Right cardiac atrium (tissue), 5 donors: ENCODE measurements at regions not wholly inside any gene's neighbourhood (a gene's known extent, or its start where the extent isn't known, plus 50 kb on each side); places are given as distances from the start of the nearest gene placed in this dataset.
"Not testable (repeated sequence)": the region's sequence is repeated elsewhere in the genome, so short reads cannot be mapped to it uniquely, and the experiment has no call there.

Experiments
- ATAC-seq, 2 donors: fragments of 200-7000 bp; cut with Tn5 transposase; one replicate each; pipeline versions ENCODE4 v1.8.0 to v1.9.1; 2020; ENCODE audit warnings: moderate library complexity in 2 of 2, mild to moderate bottlenecking in 1 of 2
- DNase-seq, 3 donors: peaks; one replicate each; pipeline ENCODE4 v3.0.0-alpha.2; 2020
- H3K27ac ChIP-seq: one replicate; pipeline ENCODE4 v1.5.1; 2013; ENCODE audit warnings: mild to moderate bottlenecking, low read length, control low read depth, moderate library complexity
- H3K27me3 ChIP-seq: one replicate; pipeline ENCODE4 v1.6.1; 2013; ENCODE audit not compliant: control insufficient read depth, insufficient read depth
- H3K4me1 ChIP-seq: one replicate; pipeline ENCODE4 v1.6.1; 2013; ENCODE audit warnings: low read length; ENCODE audit not compliant: control insufficient read depth, insufficient read depth
- H3K4me3 ChIP-seq: one replicate; pipeline ENCODE4 v1.5.1; 2013; ENCODE audit warnings: low read length, control low read depth
- H3K9me3 ChIP-seq: one replicate; pipeline ENCODE4 v1.6.1; 2013; ENCODE audit warnings: low read length; ENCODE audit not compliant: control insufficient read depth
- WGBS: extraction: QIAGEN DNeasy Blood & Tissue Kit; methylation state at CpG from one replicate; pipeline ENCODE4 v1.1.7; 2013; 5-methylcytosine and 5-hydroxymethylcytosine counted together
- intact Hi-C, 4 donors: fragments of 100-400 bp; cut with DNase I; formaldehyde crosslinking; loops; one replicate each; pipeline versions ENCODE4 v1.11.0 to v1.14.0; 2022 to 2023
- donor health status: healthy with polysubstance abuse.
- donor health status: DM: no; HTN: yes; CAD: no.
- donor health status: DM: no; HTN: no; CAD: no.
- donor health status: DM: no; HTN: yes; CAD: no; lungs with severe emphysema.
- donor health status: DM: yes; HTN: yes; CAD: no.

- intact Hi-C loops = not testable (repeated sequence)
Observed at GRCh38 chr15:20226531-20226930, 315.1 kb downstream of the GOLGA6L6 start.

DNA sequence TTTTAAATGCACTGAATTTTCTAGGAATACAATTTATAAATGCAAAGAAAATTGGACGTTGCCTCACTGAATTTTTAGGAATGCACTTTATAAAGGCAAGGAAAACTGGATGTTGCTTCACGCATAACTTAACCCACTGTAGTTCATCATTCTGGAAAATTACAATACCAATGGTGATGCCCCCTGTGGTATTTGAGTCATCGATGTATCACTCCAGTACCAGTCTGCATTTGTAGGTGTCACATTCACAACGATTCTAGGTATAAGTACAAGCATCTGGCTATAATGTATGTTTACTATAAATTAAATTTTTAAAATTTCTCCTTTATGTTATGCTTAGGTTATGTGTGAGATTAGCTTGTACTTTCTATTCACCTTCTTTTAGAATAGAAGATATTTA, 320.5 kb downstream of the GOLGA6L6 start:
- H3K4me1 ChIP-seq, intact Hi-C loops, H3K27me3 ChIP-seq, H3K9me3 ChIP-seq, H3K27ac ChIP-seq, DNase-seq, ATAC-seq, H3K4me3 ChIP-seq: not testable (repeated sequence)
- 55% methylated on average over 4 of the region's 4 CpGs for WGBS

More at GRCh38 chr15:20226531-20226930, 315.1 kb downstream of the GOLGA6L6 start:
- not testable (repeated sequence) for H3K4me3 ChIP-seq, H3K27ac ChIP-seq, H3K27me3 ChIP-seq, H3K9me3 ChIP-seq, DNase-seq, H3K4me1 ChIP-seq
- peak in 1 of 2 donors; percentile 56 for ATAC-seq
- WGBS = 43% methylated on average over 2 of the region's 2 CpGs

GRCh38 chr15:20219171-20219570, 322.4 kb downstream of the GOLGA6L6 start:
- H3K27ac ChIP-seq, H3K4me3 ChIP-seq, intact Hi-C loops, H3K9me3 ChIP-seq, H3K4me1 ChIP-seq, DNase-seq, H3K27me3 ChIP-seq: not testable (repeated sequence)
- peak; percentile 38 to 40 for ATAC-seq
- 83% methylated on average over 4 of the region's 4 CpGs for WGBS

GRCh38 chr15:20215700-20216099, 325.9 kb downstream of the GOLGA6L6 start:
- intact Hi-C loops, H3K4me3 ChIP-seq, ATAC-seq, H3K27ac ChIP-seq, H3K27me3 ChIP-seq, H3K4me1 ChIP-seq, H3K9me3 ChIP-seq: not testable (repeated sequence)
- peak in 2 of 3 donors; percentile 15 to 47 for DNase-seq
- 56% methylated on average over 4 of the region's 4 CpGs for WGBS

DNA sequence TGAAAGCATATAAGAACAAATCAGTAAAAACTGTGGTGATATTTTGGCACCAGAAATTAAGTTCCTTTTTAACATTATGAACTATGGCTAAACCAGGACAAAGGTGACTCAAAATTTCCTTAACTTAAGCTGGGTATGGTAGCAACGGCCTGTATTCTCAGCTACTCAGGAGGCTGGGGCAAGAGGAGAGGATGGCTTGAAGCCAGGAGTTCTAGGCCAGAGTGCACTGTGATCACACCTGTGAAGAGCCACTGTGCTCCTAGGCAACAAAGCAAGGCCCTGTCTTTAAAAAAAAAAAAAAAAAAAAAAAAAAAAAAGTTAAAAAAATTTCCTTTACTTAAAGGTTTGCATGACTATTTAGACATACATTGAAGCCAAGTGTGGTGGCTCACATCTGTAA, 327.5 kb downstream of the GOLGA6L6 start:
- ATAC-seq, H3K27ac ChIP-seq, H3K4me3 ChIP-seq, H3K9me3 ChIP-seq, DNase-seq, intact Hi-C loops, H3K27me3 ChIP-seq, H3K4me1 ChIP-seq: not testable (repeated sequence)
- WGBS = 48% methylated on average over 1 of the region's 1 CpG

DNA sequence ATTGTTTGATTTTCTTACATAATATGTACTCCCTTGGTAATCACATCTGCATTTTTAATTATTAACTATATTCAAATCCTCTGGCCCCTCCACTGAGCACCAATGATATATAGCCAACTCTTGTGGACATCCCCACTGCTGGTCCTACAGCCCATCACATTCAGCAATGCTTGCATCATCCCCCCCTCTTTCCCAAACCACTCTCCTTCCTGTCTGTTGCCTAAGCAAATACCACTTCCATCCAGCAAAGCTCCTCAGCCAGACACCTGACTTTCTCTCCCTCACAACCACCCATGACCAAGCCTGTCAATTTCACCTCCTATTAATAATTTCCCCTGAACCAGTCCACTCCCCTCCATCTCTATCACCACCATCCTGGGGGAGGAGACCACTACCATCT, 330.1 kb downstream of the GOLGA6L6 start:
- intact Hi-C loops, H3K27me3 ChIP-seq, H3K27ac ChIP-seq, DNase-seq, H3K4me1 ChIP-seq, H3K4me3 ChIP-seq, ATAC-seq, H3K9me3 ChIP-seq: not testable (repeated sequence)

GRCh38 chr15:20209973-20210372, 331.6 kb downstream of the GOLGA6L6 start:
- H3K27ac ChIP-seq, H3K4me3 ChIP-seq, H3K9me3 ChIP-seq, intact Hi-C loops, H3K27me3 ChIP-seq, DNase-seq, H3K4me1 ChIP-seq: not testable (repeated sequence)
- ATAC-seq = peak in 1 of 2 donors; percentile 86
- WGBS = 40% methylated on average over 1 of the region's 1 CpG

- H3K27me3 ChIP-seq, intact Hi-C loops, H3K4me3 ChIP-seq, H3K4me1 ChIP-seq, H3K9me3 ChIP-seq, H3K27ac ChIP-seq, ATAC-seq, DNase-seq: not testable (repeated sequence)
- 80% methylated on average over 7 of the region's 7 CpGs for WGBS
Observed at GRCh38 chr15:20207607-20208006, 334.0 kb downstream of the GOLGA6L6 start.

GRCh38 chr15:20207198-20207597, 334.4 kb downstream of the GOLGA6L6 start:
- H3K27ac ChIP-seq, DNase-seq, H3K9me3 ChIP-seq, H3K4me3 ChIP-seq, intact Hi-C loops, H3K27me3 ChIP-seq, H3K4me1 ChIP-seq, ATAC-seq: not testable (repeated sequence)
- 59% methylated on average over 3 of the region's 4 CpGs for WGBS

DNA sequence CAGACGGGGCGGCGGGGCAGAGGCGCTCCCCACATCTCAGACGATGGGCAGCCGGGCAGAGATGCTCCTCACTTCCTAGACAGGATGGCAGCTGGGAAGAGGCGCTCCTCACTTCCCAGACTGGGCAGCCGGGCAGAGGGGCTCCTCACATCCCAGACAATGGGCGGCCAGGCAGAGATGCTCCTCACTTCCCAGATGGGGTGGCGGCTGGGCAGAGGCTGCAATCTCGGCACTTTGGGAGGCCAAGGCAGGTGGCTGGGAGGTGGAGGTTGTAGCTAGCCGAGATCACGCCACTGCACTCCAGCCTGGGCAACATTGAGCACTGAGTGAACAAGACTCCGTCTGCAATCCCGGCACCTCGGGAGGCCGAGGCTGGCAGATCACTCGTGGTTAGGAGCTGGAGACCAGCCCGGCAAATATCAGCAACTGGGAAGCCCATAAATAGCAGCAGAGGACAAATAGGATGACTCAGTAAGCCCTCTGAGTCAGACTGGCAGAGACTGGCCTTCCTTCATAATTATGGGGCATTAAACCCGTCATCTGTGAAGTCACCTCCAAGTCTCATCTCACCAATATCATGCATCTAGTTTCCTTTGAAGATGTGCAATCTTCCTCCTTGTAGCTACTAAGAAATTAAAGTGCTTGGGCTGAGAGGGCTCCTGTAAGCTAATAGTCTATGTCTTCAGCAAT, 337.3 kb downstream of the GOLGA6L6 start:
- not testable (repeated sequence) for ATAC-seq

GRCh38 chr15:20203649-20204150, 337.9 kb downstream of the GOLGA6L6 start:
- not testable (repeated sequence) for ATAC-seq
- peak in 1 of 3 donors; percentile 64 for DNase-seq
- 94% methylated on average over 28 of the region's 29 CpGs for WGBS

More for the DNA sequence above, 337.3 kb downstream of the GOLGA6L6 start:
- intact Hi-C loops, H3K27me3 ChIP-seq, H3K9me3 ChIP-seq, H3K4me3 ChIP-seq, H3K27ac ChIP-seq, DNase-seq, H3K4me1 ChIP-seq: not testable (repeated sequence)
- 83% methylated on average over 18 of the region's 20 CpGs for WGBS

More at GRCh38 chr15:20203649-20204150, 337.9 kb downstream of the GOLGA6L6 start:
- H3K9me3 ChIP-seq, H3K27me3 ChIP-seq, intact Hi-C loops, H3K4me1 ChIP-seq, H3K4me3 ChIP-seq, H3K27ac ChIP-seq: not testable (repeated sequence)
